Embryonic facial prominence (tissue), 1 donor: ENCODE measurements at regions not wholly inside any gene's neighbourhood (a gene's known extent, or its start where the extent isn't known, plus 50 kb on each side); places are given as distances from the start of the nearest gene placed in this dataset.
"Not testable (repeated sequence)": the region's sequence is repeated elsewhere in the genome, so short reads cannot be mapped to it uniquely, and the experiment has no call there.

ENCODE experiments used
- DNase-seq: peaks from one replicate; pipeline ENCODE4 v3.0.0-alpha.2; 2016; ENCODE audit errors: extremely low spot score

GRCh38 chr7:51949726-51950644, 633.4 kb upstream of the COBL start:
- no peak for DNase-seq

- DNase-seq = no peak
These were observed 614.2 kb upstream of the COBL start for GRCh38 chr7:51930834-51931233.

- DNase-seq = no peak
These were observed 613.2 kb upstream of the COBL start for GRCh38 chr7:51929818-51930217.

- no peak for DNase-seq
These were observed 611.1 kb upstream of the COBL start for GRCh38 chr7:51927738-51928137.

- DNase-seq = no peak
These were observed 602.0 kb upstream of the COBL start for GRCh38 chr7:51918581-51918980.

GRCh38 chr7:51901489-51901840, 584.9 kb upstream of the COBL start:
- DNase-seq = no peak

GRCh38 chr7:51900755-51901488, 584.3 kb upstream of the COBL start:
- DNase-seq = not testable (repeated sequence)

GRCh38 chr7:51899611-51900010, 583.0 kb upstream of the COBL start:
- no peak for DNase-seq

- no peak for DNase-seq
These were observed 565.8 kb upstream of the COBL start for GRCh38 chr7:51882412-51882811.

GRCh38 chr7:51881309-51881708, 564.7 kb upstream of the COBL start:
- DNase-seq = no peak

GRCh38 chr7:51878865-51879264, 562.3 kb upstream of the COBL start:
- no peak for DNase-seq

GRCh38 chr7:51869452-51869851, 552.8 kb upstream of the COBL start:
- no peak for DNase-seq

- no peak for DNase-seq
These were observed 550.5 kb upstream of the COBL start for GRCh38 chr7:51867117-51867516.

GRCh38 chr7:51860305-51860704, 543.7 kb upstream of the COBL start:
- DNase-seq = no peak

- no peak for DNase-seq
These were observed 533.5 kb upstream of the COBL start for GRCh38 chr7:51850126-51850525.

- DNase-seq = no peak
These were observed 531.0 kb upstream of the COBL start for GRCh38 chr7:51847461-51848134.

- not testable (repeated sequence) for DNase-seq
These were observed 522.5 kb upstream of the COBL start for GRCh38 chr7:51839130-51839529.

GRCh38 chr7:51827631-51828030, 511.0 kb upstream of the COBL start:
- no peak for DNase-seq

- no peak for DNase-seq
These were observed 507.4 kb upstream of the COBL start for GRCh38 chr7:51824050-51824449.

- DNase-seq = no peak
These were observed 506.8 kb upstream of the COBL start for GRCh38 chr7:51823437-51823836.

- DNase-seq = no peak
These were observed 501.2 kb upstream of the COBL start for GRCh38 chr7:51817694-51818225.

GRCh38 chr7:51805783-51806431, 489.3 kb upstream of the COBL start:
- not testable (repeated sequence) for DNase-seq
